IMR-90 (cell line): ENCODE measurements at regions not wholly inside any gene's neighbourhood (a gene's known extent, or its start where the extent isn't known, plus 50 kb on each side); places are given as distances from the start of the nearest gene placed in this dataset.

Experiments
- ATAC-seq: fragments of 200-7000 bp; cut with Tn5 transposase; 2 replicates; pipeline ENCODE4 v1.9.1; 2020; ENCODE audit warnings: low read depth, mild to moderate bottlenecking, moderate library complexity
- BruUV-seq: library from RNA; stranded (reverse); fragments of 400-500 nt; replicated peaks from 2 replicates; lab custom pipeline; 2021; lab: Mats Ljungman, UMichigan
- CTCF ChIA-PET: fragments of 300-600 bp; formaldehyde crosslinking; extraction: SDS; loops from one replicate; lab custom pipeline; 2021; ENCODE audit warnings: antibody characterized with exemption; lab: Yijun Ruan, JAX
- POLR2A ChIA-PET: fragments of 300-600 bp; sonication (Branson Sonifier 250); formaldehyde crosslinking; loops from one replicate; lab custom pipeline; 2022; ENCODE audit warnings: antibody characterized with exemption; ENCODE audit not compliant: unreplicated experiment; lab: Charles Lee
- DNase-seq: peaks from one replicate; pipeline ENCODE4 v3.0.0; 2013
- H2AFZ ChIP-seq: replicated peaks from 2 replicates; pipeline ENCODE3; 2013; ENCODE audit warnings: low read length, mild to moderate bottlenecking; ENCODE audit not compliant: poor library complexity
- H2AK5ac ChIP-seq: 2 replicates; pipeline ENCODE4 v1.6.1; 2013; ENCODE audit warnings: low read depth, low read length, inconsistent platforms
- H2AK9ac ChIP-seq: replicated peaks from 2 replicates; pipeline ENCODE3; 2013; ENCODE audit warnings: mild to moderate bottlenecking, low read depth, low read length, moderate library complexity; ENCODE audit not compliant: poor library complexity
- H2BK120ac ChIP-seq: 2 replicates; pipeline ENCODE4 v1.6.1; 2013; ENCODE audit warnings: low read depth, low read length, inconsistent platforms
- H2BK15ac ChIP-seq: 3 replicates; pipeline ENCODE4 v1.6.1; 2013; ENCODE audit warnings: low read depth, low read length, inconsistent platforms
- H2BK20ac ChIP-seq: 2 replicates; pipeline ENCODE4 v1.6.1; 2013; ENCODE audit warnings: low read depth, mild to moderate bottlenecking, inconsistent platforms, low read length, moderate library complexity
- H2BK5ac ChIP-seq: 2 replicates; pipeline ENCODE4 v1.6.1; 2013; ENCODE audit warnings: mild to moderate bottlenecking, low read depth, low read length, inconsistent platforms; ENCODE audit not compliant: poor library complexity, severe bottlenecking
- H3K14ac ChIP-seq: replicated peaks from 2 replicates; pipeline ENCODE4 v1.6.1; 2013; ENCODE audit warnings: low read depth, low read length, inconsistent platforms
- H3K18ac ChIP-seq: 2 replicates; pipeline ENCODE4 v1.6.1; 2013; ENCODE audit warnings: low read depth, low read length, control low read depth
- H3K23ac ChIP-seq: 2 replicates; pipeline ENCODE4 v1.6.1; 2013; ENCODE audit warnings: low read depth, low read length, inconsistent platforms
- H3K27ac ChIP-seq: 2 replicates; pipeline ENCODE4 v1.5.1; 2013; ENCODE audit warnings: mild to moderate bottlenecking, control low read depth, low read length; ENCODE audit not compliant: insufficient read depth
- H3K27me3 ChIP-seq: 2 replicates; pipeline ENCODE4 v1.6.1; 2013; ENCODE audit warnings: low read length; ENCODE audit not compliant: control insufficient read depth, insufficient read depth
- H3K36me3 ChIP-seq: 2 replicates; pipeline ENCODE4 v1.6.1; 2013; ENCODE audit warnings: low read length, mixed read lengths; ENCODE audit not compliant: control insufficient read depth, insufficient read depth
- H3K4ac ChIP-seq: 2 replicates; pipeline ENCODE4 v1.6.1; 2013; ENCODE audit warnings: low read depth, low read length, inconsistent platforms
- H3K4me1 ChIP-seq: 2 replicates; pipeline ENCODE4 v1.6.1; 2013; ENCODE audit warnings: low read length, mixed read lengths; ENCODE audit not compliant: control insufficient read depth, insufficient read depth
- H3K4me2 ChIP-seq: 2 replicates; pipeline ENCODE4 v1.6.1; 2013; ENCODE audit warnings: low read depth, mild to moderate bottlenecking, control low read depth, low read length, moderate library complexity
- H3K4me3 ChIP-seq: 2 replicates; pipeline ENCODE4 v1.5.1; 2013; ENCODE audit warnings: low read depth, mild to moderate bottlenecking, control low read depth, low read length, moderate library complexity; ENCODE audit not compliant: insufficient read depth
- H3K56ac ChIP-seq: 2 replicates; pipeline ENCODE4 v1.6.1; 2013; ENCODE audit warnings: low read length, inconsistent platforms; ENCODE audit not compliant: insufficient read depth; ENCODE audit errors: extremely low read depth
- H3K79me1 ChIP-seq, 2 experiments: 2 replicates each; pipeline ENCODE4 v1.6.1; 2013; ENCODE audit warnings: low read length in 2 of 2, inconsistent platforms in 1 of 2, low read depth in 1 of 2
- H3K9ac ChIP-seq: 2 replicates; pipeline ENCODE4 v1.6.1; 2013; ENCODE audit warnings: low read depth, low read length, control low read depth
- H3K9me1 ChIP-seq: 2 replicates; pipeline ENCODE4 v1.6.1; 2013; ENCODE audit warnings: low read length, inconsistent platforms; ENCODE audit not compliant: insufficient read depth
- H3K9me3 ChIP-seq: 2 replicates; pipeline ENCODE4 v1.6.1; 2013; ENCODE audit warnings: low read length; ENCODE audit not compliant: control insufficient read depth, insufficient read depth
- H4K20me1 ChIP-seq: 2 replicates; pipeline ENCODE4 v1.6.1; 2013; ENCODE audit warnings: low read length, inconsistent platforms; ENCODE audit not compliant: insufficient read depth
- H4K5ac ChIP-seq: 2 replicates; pipeline ENCODE4 v1.6.1; 2013; ENCODE audit warnings: mild to moderate bottlenecking, low read depth, low read length, control low read depth
- H4K8ac ChIP-seq, 2 experiments: 2 replicates each; pipeline ENCODE4 v1.6.1; 2013; ENCODE audit warnings: low read depth in 2 of 2, low read length in 2 of 2, control low read depth in 1 of 2, inconsistent platforms in 1 of 2
- H4K91ac ChIP-seq: 2 replicates; pipeline ENCODE4 v1.6.1; 2013; ENCODE audit warnings: low read depth, low read length, inconsistent platforms; ENCODE audit not compliant: insufficient read depth
- CEBPB ChIP-seq: IDR thresholded peaks from 2 replicates; pipeline ENCODE4 v1.6.1; 2012; ENCODE audit warnings: low read depth, low read length, improper control_type of control experiment
- CHD1 ChIP-seq: IDR thresholded peaks from 2 replicates; pipeline ENCODE4 v1.6.1; 2012; ENCODE audit warnings: low read depth, low read length, improper control_type of control experiment
- dilution Hi-C: fragments of 300-500 bp; cut with HindIII; formaldehyde crosslinking; loops from one replicate; pipeline ENCODE4 v1.14.3; 2018; ENCODE audit warnings: low sequenced_read_pairs; ENCODE audit not compliant: unreplicated experiment
- in situ Hi-C: fragments of 300-500 bp; cut with MboI; formaldehyde crosslinking; loops from 3 replicates; pipeline ENCODE4 v1.14.3; 2019; ENCODE audit warnings: low sequenced_read_pairs, inconsistent platforms, mixed read lengths
- intact Hi-C: fragments of 100-400 bp; cut with micrococcal nuclease; formaldehyde crosslinking; loops from 2 replicates; pipeline ENCODE4 v1.10.0; 2022

- H3K56ac ChIP-seq, result no peak overlapping the region
- no TSS peak for BruUV-seq
These were observed 155.0 kb upstream of the HTR1E start for GRCh38 chr6:86782328-86782727.

More at GRCh38 chr6:86782328-86782727, 155.0 kb upstream of the HTR1E start:
- no peak overlapping the region for H3K4me3 ChIP-seq
- H3K27ac ChIP-seq, result no peak overlapping the region
- no peak overlapping the region for H2BK15ac ChIP-seq
- no peak overlapping the region for H3K4me2 ChIP-seq
- ChIA-PET POLR2A (no interaction called here), CTCF (interaction anchor here (0.5 to 0.6 kb wide), 2 partner anchors 10 to 1121 kb away, joined by 3 to 5 read pairs; no protein-coding TSS in a partner anchor)
- H2BK20ac ChIP-seq, result no peak overlapping the region
- no peak overlapping the region for H3K9ac ChIP-seq
- H4K5ac ChIP-seq, result no peak overlapping the region
- H3K27me3 ChIP-seq, result no peaks in the 10 kb centered on the region
- no peak overlapping the region for H2AFZ ChIP-seq
- intact Hi-C loops, result no loop called here
- no peaks in the 10 kb centered on the region for H3K4me1 ChIP-seq
- in situ Hi-C loops, result no loop called here
- no peak overlapping the region for H3K23ac ChIP-seq
- H3K36me3 ChIP-seq, result no peaks in the 10 kb centered on the region
- H3K9me3 ChIP-seq, result peaks cover 2% of the 10 kb centered on the region; the same call in 1 of the 2 replicates
- H2BK120ac ChIP-seq, result no peak overlapping the region
- DNase-seq, result no peak
- no peak overlapping the region for H2AK9ac ChIP-seq
- no peaks in the 10 kb centered on the region for H4K20me1 ChIP-seq
- H3K9me1 ChIP-seq, result no peaks in the 10 kb centered on the region
- no peak overlapping the region for H2BK5ac ChIP-seq
- H3K14ac ChIP-seq, result no peak overlapping the region
- no peak for ATAC-seq
- TF ChIP-seq CHD1, result no peak
- TF ChIP-seq CEBPB, result no peak
- H4K91ac ChIP-seq, result no peak overlapping the region
- H3K4ac ChIP-seq, result no peak overlapping the region
- dilution Hi-C loops, result no loop called here
- H3K79me1 ChIP-seq, result no peaks in the 10 kb centered on the region
- H4K8ac ChIP-seq, result no peak overlapping the region
- no peak overlapping the region for H2AK5ac ChIP-seq
- H3K18ac ChIP-seq, result no peak overlapping the region
